Fibroblast of lung (primary cell): ENCODE measurements at regions not wholly inside any gene's neighbourhood (a gene's known extent, or its start where the extent isn't known, plus 50 kb on each side); places are given as distances from the start of the nearest gene placed in this dataset.

Experiments used
- EZH2 ChIP-seq: IDR thresholded peaks from 2 replicates; pipeline ENCODE4 v1.5.1; 2012; ENCODE audit warnings: low read length, control low read depth, mild to moderate bottlenecking; ENCODE audit errors: missing control alignments
- TF ChIP-seq, protein P1 (sequence below), 2 donors: IDR thresholded peaks in 1 of 2; conservative IDR thresholded peaks in 1 of 2; 1 replicate in 1 of 2; 2 replicates in 1 of 2; pipeline ENCODE4 v1.5.1; 2011 to 2012; ENCODE audit warnings: low read length in 2 of 2, control low read depth in 1 of 2, inconsistent platforms in 1 of 2, low read depth in 1 of 2, mild to moderate bottlenecking in 1 of 2

DNA sequence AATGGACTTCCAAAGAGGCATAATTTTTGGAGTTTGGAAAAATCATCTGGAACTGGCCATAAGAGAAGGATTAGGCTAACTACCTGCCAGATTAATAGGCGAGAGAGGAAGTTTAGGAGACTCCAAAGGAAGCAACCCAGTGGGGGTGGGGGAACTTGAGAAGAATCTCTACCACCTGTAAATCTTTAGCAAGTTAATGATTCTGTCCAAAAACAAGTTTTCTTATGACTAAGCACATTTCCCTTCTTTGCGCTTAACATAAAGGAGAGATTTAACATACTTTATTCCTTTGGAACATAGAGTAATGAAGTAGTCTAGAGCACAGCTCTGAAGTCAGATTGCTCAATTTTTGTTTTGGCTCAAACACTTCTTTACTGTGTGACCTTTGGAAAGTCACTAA, 58.2 kb upstream of the PAPPA start:
- TF ChIP-seq, protein P1, sequence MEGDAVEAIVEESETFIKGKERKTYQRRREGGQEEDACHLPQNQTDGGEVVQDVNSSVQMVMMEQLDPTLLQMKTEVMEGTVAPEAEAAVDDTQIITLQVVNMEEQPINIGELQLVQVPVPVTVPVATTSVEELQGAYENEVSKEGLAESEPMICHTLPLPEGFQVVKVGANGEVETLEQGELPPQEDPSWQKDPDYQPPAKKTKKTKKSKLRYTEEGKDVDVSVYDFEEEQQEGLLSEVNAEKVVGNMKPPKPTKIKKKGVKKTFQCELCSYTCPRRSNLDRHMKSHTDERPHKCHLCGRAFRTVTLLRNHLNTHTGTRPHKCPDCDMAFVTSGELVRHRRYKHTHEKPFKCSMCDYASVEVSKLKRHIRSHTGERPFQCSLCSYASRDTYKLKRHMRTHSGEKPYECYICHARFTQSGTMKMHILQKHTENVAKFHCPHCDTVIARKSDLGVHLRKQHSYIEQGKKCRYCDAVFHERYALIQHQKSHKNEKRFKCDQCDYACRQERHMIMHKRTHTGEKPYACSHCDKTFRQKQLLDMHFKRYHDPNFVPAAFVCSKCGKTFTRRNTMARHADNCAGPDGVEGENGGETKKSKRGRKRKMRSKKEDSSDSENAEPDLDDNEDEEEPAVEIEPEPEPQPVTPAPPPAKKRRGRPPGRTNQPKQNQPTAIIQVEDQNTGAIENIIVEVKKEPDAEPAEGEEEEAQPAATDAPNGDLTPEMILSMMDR (conservative IDR thresholded peaks at IDR 0.05 in 1 of 2, IDR thresholded peaks at IDR 0.05 in 1 of 2; ENCODE audit: low read depth in 1 of 2, low read length in 2 of 2), result no peak
- TF ChIP-seq EZH2, result no peak
